Keratinocyte (primary cell): ENCODE measurements at regions not wholly inside any gene's neighbourhood (a gene's known extent, or its start where the extent isn't known, plus 50 kb on each side); places are given as distances from the start of the nearest gene placed in this dataset.

Experiments
- DNase-seq: peaks from one replicate; pipeline ENCODE4 v3.0.0-alpha.2; 2011; ENCODE audit warnings: low read depth, missing footprints, low spot score
- FAIRE-seq: peaks from 2 replicates; lab custom pipeline; 2011; peaks lifted over from hg19 to GRCh38; lab: Jason Lieb, UNC
- H2AFZ ChIP-seq: 2 replicates; pipeline ENCODE4 v1.6.0; 2012; ENCODE audit warnings: low read length, control low read depth, inconsistent platforms; ENCODE audit not compliant: control insufficient read depth
- H3K27ac ChIP-seq: 2 replicates; pipeline ENCODE4 v1.5.1; 2011; ENCODE audit warnings: low read length; ENCODE audit not compliant: control insufficient read depth, insufficient read depth
- H3K27me3 ChIP-seq: 3 replicates; pipeline ENCODE4 v1.6.0; 2011; ENCODE audit warnings: low read length; ENCODE audit not compliant: control insufficient read depth, insufficient read depth; ENCODE audit errors: extremely low read depth
- H3K36me3 ChIP-seq, 2 experiments: 2 replicates in 1 of 2; 3 replicates in 1 of 2; pipeline ENCODE4 v1.5.1; 2011; ENCODE audit warnings: low read length in 2 of 2, mild to moderate bottlenecking in 1 of 2; ENCODE audit not compliant: control insufficient read depth in 2 of 2, insufficient read depth in 2 of 2; ENCODE audit errors: extremely low read depth in 1 of 2
- H3K4me1 ChIP-seq: 3 replicates; pipeline ENCODE4 v1.5.1; 2011; ENCODE audit warnings: low read length; ENCODE audit not compliant: control insufficient read depth, insufficient read depth; ENCODE audit errors: extremely low read depth
- H3K4me2 ChIP-seq: 3 replicates; pipeline ENCODE4 v1.6.0; 2011; ENCODE audit warnings: low read depth, low read length; ENCODE audit not compliant: control insufficient read depth, insufficient read depth; ENCODE audit errors: extremely low read depth
- H3K4me3 ChIP-seq, 3 experiments: fragments of 200-600 bp in 1 of 3; sonication (generic) in 1 of 3; 2 replicates in 2 of 3; 3 replicates in 1 of 3; pipeline ENCODE4 v1.5.1; 2011 to 2016; ENCODE audit warnings: low read length in 3 of 3, mild to moderate bottlenecking in 3 of 3, control low read depth in 2 of 3, inconsistent platforms in 1 of 3, low read depth in 1 of 3, mixed read lengths in 1 of 3, mixed run types in 1 of 3, moderate library complexity in 1 of 3; ENCODE audit not compliant: control insufficient read depth in 2 of 3, insufficient read depth in 2 of 3; ENCODE audit errors: extremely low read depth in 1 of 3
- H3K79me2 ChIP-seq: 2 replicates; pipeline ENCODE4 v1.6.0; 2012; ENCODE audit warnings: low read length; ENCODE audit not compliant: control insufficient read depth, insufficient read depth
- H3K9ac ChIP-seq: 3 replicates; pipeline ENCODE4 v1.6.0; 2011; ENCODE audit warnings: low read length; ENCODE audit not compliant: control insufficient read depth, insufficient read depth; ENCODE audit errors: extremely low read depth
- H3K9me1 ChIP-seq: 3 replicates; pipeline ENCODE4 v1.6.0; 2011; ENCODE audit warnings: low read length; ENCODE audit not compliant: control insufficient read depth, insufficient read depth; ENCODE audit errors: extremely low read depth
- H3K9me3 ChIP-seq: 2 replicates; pipeline ENCODE4 v1.5.1; 2012; ENCODE audit warnings: low read depth, low read length; ENCODE audit not compliant: control insufficient read depth
- H4K20me1 ChIP-seq: 3 replicates; pipeline ENCODE4 v1.6.0; 2011; ENCODE audit warnings: low read length; ENCODE audit not compliant: control insufficient read depth, insufficient read depth; ENCODE audit errors: extremely low read depth
- CTCF ChIP-seq, 3 experiments: IDR thresholded peaks in 1 of 3; conservative IDR thresholded peaks in 1 of 3; optimal IDR thresholded peaks in 1 of 3; 2 replicates in 2 of 3; 3 replicates in 1 of 3; pipeline versions ENCODE3 to v1.5.1; 2011; ENCODE audit warnings: low read length in 3 of 3, mild to moderate bottlenecking in 3 of 3, moderate library complexity in 2 of 3, control low read depth in 1 of 3, inconsistent platforms in 1 of 3; ENCODE audit not compliant: insufficient read depth in 2 of 3; ENCODE audit errors: extremely low read depth in 1 of 3
- EZH2 ChIP-seq: IDR thresholded peaks from one replicate; pipeline ENCODE4 v1.6.1; 2012; ENCODE audit warnings: inconsistent platforms, mild to moderate bottlenecking, low read length, moderate library complexity
- dilution Hi-C: fragments of 300-500 bp; cut with MboI; formaldehyde crosslinking; loops from one replicate; pipeline ENCODE4 v1.7.0; 2020; ENCODE audit warnings: low sequenced_read_pairs; ENCODE audit not compliant: extremely low pct_ligation_motif_present

GRCh38 chrX:19204636-19205035, 82.4 kb upstream of the ADGRG2 start:
- Histone ChIP-seq H3K36me3 (no peaks in the 10 kb centered on the region), H2AFZ (no peak overlapping the region), H3K9me1 (no peaks in the 10 kb centered on the region), H3K4me3 (no peak overlapping the region), H3K27ac (no peak overlapping the region), H3K9me3 (no peaks in the 10 kb centered on the region), H3K4me2 (no peak overlapping the region), H3K27me3 (no peaks in the 10 kb centered on the region), H4K20me1 (no peaks in the 10 kb centered on the region), H3K79me2 (no peaks in the 10 kb centered on the region), H3K4me1 (no peaks in the 10 kb centered on the region), H3K9ac (no peak overlapping the region)
- TF ChIP-seq CTCF (optimal IDR thresholded peaks at IDR 0.05 in 1 of 3, IDR thresholded peaks at IDR 0.05 in 1 of 3, conservative IDR thresholded peaks at IDR 0.05 in 1 of 3; ENCODE audit: extremely low read depth in 1 of 3, insufficient read depth in 2 of 3, low read length in 3 of 3), result no peak
- no peak for TF ChIP-seq EZH2
- FAIRE-seq (no peak), DNase-seq (no peak)
- dilution Hi-C loops, result no loop called here

DNA sequence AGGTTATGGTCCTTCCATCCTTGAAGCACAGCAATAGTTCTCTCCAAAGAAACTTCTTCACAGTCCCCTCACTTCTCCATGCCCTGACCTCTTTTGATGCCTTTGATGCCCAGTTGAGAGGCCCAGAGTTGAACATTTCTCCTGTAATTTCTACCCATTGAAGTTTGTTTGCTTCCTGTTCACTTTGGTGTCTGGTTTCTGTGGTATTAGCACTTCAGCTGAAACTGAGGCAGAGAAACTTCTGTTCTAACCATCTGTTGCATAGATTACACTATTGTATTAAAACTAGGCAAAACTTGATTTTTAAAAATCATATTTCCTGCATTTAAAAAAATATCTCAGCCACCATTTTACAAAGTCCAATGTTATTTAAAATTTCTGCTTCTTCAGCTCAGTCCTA, 89.8 kb upstream of the ADGRG2 start:
- Histone ChIP-seq H3K9ac (no peak overlapping the region), H3K79me2 (no peaks in the 10 kb centered on the region), H3K9me1 (no peaks in the 10 kb centered on the region), H3K27me3 (no peaks in the 10 kb centered on the region), H2AFZ (no peak overlapping the region), H3K4me2 (no peak overlapping the region), H3K36me3 (no peaks in the 10 kb centered on the region), H3K4me1 (no peaks in the 10 kb centered on the region), H4K20me1 (no peaks in the 10 kb centered on the region), H3K27ac (no peak overlapping the region), H3K4me3 (no peak overlapping the region), H3K9me3 (no peaks in the 10 kb centered on the region)
- DNase-seq, result no peak
- no peak for TF ChIP-seq CTCF (optimal IDR thresholded peaks at IDR 0.05 in 1 of 3, IDR thresholded peaks at IDR 0.05 in 1 of 3, conservative IDR thresholded peaks at IDR 0.05 in 1 of 3; ENCODE audit: extremely low read depth in 1 of 3, insufficient read depth in 2 of 3, low read length in 3 of 3)
- no peak for TF ChIP-seq EZH2
- no peak for FAIRE-seq
- dilution Hi-C loops, result no loop called here
